ENCODE measurements at regions not wholly inside any gene's neighbourhood (a gene's known extent, or its start where the extent isn't known, plus 50 kb on each side); places are given as distances from the start of the nearest gene placed in this dataset.

DNA sequence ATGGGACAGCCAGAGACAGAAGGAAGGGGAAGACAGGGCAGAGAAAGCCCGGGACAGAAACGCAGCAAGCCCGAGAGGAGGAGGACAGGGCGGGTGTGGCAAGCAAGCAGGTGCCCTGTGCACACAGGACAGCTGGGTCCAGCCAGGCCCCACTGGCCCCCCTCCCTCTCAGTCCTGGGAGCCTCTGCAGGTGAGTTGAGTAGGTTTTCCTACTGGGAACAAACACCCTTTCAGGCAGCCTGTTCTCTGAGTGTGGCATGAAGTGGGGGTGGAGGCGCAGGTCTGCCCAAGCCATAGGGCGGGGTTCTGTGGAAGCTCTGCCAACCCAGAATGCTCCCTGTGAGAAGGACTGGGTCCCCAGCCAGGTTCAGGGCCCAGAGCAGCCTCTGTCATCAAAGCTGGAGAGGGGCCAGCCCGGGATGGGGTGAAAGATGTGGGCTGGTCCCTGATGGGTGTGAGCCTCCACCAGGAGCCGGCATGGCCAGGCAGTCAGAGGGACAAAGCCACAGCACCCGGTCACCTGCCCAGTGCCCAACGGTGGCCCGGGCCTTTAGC, 129.4 kb downstream of the TFCP2L1 start:
- TF ChIP-seq, protein P1, sequence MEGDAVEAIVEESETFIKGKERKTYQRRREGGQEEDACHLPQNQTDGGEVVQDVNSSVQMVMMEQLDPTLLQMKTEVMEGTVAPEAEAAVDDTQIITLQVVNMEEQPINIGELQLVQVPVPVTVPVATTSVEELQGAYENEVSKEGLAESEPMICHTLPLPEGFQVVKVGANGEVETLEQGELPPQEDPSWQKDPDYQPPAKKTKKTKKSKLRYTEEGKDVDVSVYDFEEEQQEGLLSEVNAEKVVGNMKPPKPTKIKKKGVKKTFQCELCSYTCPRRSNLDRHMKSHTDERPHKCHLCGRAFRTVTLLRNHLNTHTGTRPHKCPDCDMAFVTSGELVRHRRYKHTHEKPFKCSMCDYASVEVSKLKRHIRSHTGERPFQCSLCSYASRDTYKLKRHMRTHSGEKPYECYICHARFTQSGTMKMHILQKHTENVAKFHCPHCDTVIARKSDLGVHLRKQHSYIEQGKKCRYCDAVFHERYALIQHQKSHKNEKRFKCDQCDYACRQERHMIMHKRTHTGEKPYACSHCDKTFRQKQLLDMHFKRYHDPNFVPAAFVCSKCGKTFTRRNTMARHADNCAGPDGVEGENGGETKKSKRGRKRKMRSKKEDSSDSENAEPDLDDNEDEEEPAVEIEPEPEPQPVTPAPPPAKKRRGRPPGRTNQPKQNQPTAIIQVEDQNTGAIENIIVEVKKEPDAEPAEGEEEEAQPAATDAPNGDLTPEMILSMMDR (conservative IDR thresholded peaks at IDR 0.05; ENCODE audit: low read depth, low read length) = no peak
- TF ChIP-seq EZH2 (IDR thresholded peaks at IDR 0.05; ENCODE audit: low read length, unreplicated experiment) (no peak), EZH2phosphoT487 (IDR thresholded peaks at IDR 0.05; ENCODE audit: borderline replicate concordance, low read length) (no peak)

Measured in PC-3 (cell line).